ENCODE measurements at regions not wholly inside any gene's neighbourhood (a gene's known extent, or its start where the extent isn't known, plus 50 kb on each side); places are given as distances from the start of the nearest gene placed in this dataset.

DNA sequence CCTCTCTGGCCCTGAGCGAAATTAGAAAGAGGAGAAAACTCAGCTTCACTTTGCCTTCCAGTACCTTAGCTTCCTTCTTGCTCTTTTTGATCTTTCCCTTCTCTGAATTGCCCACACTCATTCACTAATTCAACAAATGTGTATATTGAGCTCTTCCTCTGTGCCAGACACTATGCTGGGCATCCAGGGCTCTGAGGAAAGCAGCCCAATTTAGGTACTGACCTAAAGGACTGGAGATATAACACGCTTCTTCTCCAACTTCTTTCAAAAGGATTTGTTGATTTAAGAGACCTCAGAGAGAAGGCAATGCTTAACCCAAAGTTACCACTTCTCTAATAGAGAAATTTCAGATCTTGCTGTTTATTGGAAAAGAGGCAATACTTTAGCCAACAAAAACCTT is 103.6 kb downstream of the TMPRSS5 start:
- Mint-ChIP-seq H3K27ac (no peak overlapping the region), H3K9me3 (peaks cover 5% of the 10 kb centered on the region), H3K4me1 (no peaks in the 10 kb centered on the region), H3K4me3 (no peak overlapping the region), H3K27me3 (peaks cover 18% of the 10 kb centered on the region), H3K36me3 (ENCODE audit: low read depth) (no peaks in the 10 kb centered on the region)
- ATAC-seq (no peak), DNase-seq (no peak)

DNA sequence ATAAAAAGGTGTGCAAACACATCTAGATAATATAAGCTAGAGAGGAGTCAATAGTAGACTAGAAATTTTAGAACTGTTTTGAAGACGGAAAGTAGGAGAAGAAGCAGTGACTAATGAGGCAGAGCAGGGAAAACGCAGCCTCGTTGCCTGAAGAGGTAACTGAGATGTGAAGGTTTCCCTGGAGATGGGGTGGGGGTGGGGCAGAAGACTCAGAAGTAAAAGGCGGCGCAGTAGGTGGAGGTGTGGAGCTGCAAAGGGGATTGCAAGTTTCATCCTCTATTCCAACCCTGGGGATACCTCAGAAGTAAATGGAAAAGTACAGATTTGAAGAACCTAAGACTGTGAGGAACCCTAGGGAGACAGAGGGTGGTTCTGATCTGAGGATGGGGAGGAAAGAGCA is 109.5 kb downstream of the TMPRSS5 start:
- peaks cover 8% of the 10 kb centered on the region for H3K4me1 Mint-ChIP-seq
- H3K27me3 Mint-ChIP-seq = peaks cover 34% of the 10 kb centered on the region
- no peak for ATAC-seq
- no peak overlapping the region for H3K27ac Mint-ChIP-seq
- DNase-seq = no peak
- H3K9me3 Mint-ChIP-seq = peaks cover 9% of the 10 kb centered on the region
- no peaks in the 10 kb centered on the region for H3K36me3 Mint-ChIP-seq (ENCODE audit: low read depth)
- H3K4me3 Mint-ChIP-seq = no peak overlapping the region

DNA sequence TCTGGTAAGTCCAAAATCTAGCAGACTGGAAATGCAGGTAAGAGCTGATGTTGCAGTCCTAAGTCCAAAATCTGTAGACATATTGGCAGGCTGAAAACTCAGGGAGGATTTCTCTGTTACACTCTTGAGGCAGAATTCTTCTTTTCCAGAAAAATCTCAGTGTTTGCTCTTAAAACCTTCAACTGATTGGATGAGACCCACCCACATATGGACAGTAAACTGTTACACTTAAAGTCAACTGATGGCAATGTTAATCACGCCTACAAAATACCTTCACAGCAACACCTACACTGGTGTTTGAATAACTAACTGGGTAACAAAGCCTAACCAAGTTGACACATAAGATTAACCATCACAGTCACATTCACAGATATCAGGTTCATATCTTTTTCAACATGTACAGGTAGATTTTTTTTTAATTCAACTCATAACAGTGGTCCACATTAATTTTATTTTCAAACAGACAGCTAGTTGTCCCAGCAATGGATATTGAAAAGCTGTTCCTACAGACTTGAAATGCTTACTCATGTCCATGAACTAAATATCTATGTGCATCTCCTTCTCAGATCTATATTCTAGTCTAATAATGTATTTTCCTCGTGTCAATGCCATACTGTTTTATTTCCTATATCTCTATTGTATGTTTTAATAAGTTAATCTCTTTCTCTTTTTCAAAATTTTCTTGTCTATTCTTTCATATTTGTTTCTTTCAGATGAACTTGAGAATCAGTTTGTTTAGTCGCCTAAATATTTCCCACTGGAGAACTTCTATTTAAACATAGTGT is 110.1 kb downstream of the TMPRSS5 start:
- H3K9me3 Mint-ChIP-seq = peaks cover 9% of the 10 kb centered on the region
- peaks cover 8% of the 10 kb centered on the region for H3K4me1 Mint-ChIP-seq
- H3K27me3 Mint-ChIP-seq = peaks cover 36% of the 10 kb centered on the region
- DNase-seq = no peak
- H3K27ac Mint-ChIP-seq = no peak overlapping the region
- no peak overlapping the region for H3K4me3 Mint-ChIP-seq
- H3K36me3 Mint-ChIP-seq (ENCODE audit: low read depth) = no peaks in the 10 kb centered on the region
- no peak for ATAC-seq

DNA sequence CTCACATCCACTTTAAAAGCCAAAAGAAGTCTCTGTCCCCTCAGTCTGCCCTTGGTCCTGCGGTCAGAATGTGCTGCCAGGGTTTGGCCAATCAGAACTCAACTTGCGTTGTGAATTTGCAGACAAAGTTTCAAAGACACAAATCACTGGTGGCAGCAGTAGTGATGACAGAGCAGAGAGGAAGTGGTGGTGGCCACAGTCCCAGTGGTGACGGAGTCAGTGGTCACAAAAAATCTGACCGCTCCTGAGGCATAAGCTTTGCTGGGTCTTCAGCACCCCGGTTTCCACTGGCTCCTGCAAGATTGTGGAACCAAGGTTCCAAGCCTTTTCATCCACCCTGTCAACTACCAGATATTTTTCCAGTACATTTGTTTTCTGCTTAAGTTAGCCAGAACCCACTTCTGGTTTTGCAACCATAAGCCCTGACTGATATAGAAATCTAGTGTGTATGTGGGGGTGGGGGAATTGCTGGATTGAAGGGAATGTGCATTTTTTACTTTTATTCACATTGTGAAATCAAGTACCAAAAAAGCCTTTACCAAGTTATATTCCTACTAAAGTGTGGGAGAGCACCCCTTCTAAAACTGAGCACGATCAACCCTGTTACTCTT is 112.3 kb downstream of the TMPRSS5 start:
- Mint-ChIP-seq H3K4me3 (no peak overlapping the region), H3K4me1 (peaks cover 8% of the 10 kb centered on the region), H3K27me3 (peaks cover 39% of the 10 kb centered on the region), H3K27ac (no peak overlapping the region), H3K36me3 (ENCODE audit: low read depth) (no peaks in the 10 kb centered on the region), H3K9me3 (peaks cover 9% of the 10 kb centered on the region)
- DNase-seq = peak; percentile 20
- ATAC-seq = peak; percentile 87

DNA sequence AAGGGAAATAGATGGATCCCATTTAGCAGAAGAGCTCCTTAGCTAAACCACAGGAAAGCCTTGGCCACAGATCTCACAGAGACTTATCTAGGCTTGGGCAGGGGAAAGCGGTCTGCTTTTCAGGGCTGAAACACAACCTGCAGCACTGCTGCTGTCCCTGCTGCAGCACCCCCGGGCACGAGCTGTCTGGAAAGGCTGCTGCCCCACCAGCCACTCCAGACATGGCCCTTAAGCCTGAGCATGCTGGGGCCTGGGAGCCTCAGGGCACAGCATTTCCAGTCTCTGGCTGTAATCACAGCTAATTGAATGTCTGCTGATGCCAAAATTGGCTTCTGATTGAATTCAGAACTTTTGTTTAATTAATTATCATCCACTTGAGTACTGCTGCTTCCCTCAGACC is 115.0 kb downstream of the TMPRSS5 start:
- Mint-ChIP-seq H3K4me1 (peaks cover 15% of the 10 kb centered on the region), H3K4me3 (no peak overlapping the region), H3K27me3 (peaks cover 25% of the 10 kb centered on the region), H3K27ac (no peak overlapping the region), H3K36me3 (ENCODE audit: low read depth) (no peaks in the 10 kb centered on the region), H3K9me3 (peaks cover 9% of the 10 kb centered on the region)
- ATAC-seq (no peak), DNase-seq (no peak)

DNA sequence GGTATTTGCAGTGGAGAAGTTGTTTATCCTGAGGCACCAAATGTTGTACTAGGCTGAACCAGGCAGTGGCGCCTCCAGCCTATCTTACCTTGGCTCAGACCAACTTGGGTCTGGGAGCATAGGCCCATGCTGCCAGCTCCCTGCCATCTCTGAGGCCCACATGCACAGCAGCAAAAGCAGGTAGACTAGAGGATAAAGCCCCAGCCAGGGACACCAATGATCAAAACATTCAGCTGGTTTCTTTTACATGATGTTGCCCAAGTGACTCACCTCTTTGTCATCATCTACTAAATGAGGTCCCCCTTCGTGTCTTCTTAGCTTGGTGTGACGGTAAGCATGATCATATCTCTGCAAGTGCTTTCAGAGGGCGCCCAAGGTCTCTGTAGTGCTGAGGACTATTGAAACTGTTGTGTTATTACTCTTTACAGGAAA is 112.1 kb upstream of the DRD2 start:
- no peaks in the 10 kb centered on the region for H3K36me3 Mint-ChIP-seq (ENCODE audit: low read depth)
- H3K9me3 Mint-ChIP-seq = no peaks in the 10 kb centered on the region
- ATAC-seq (peak; percentile 94), DNase-seq (no peak)
- H3K4me1 Mint-ChIP-seq = peaks cover 8% of the 10 kb centered on the region
- no peak overlapping the region for H3K27ac Mint-ChIP-seq
- peaks cover 6% of the 10 kb centered on the region for H3K27me3 Mint-ChIP-seq
- H3K4me3 Mint-ChIP-seq = no peak overlapping the region

DNA sequence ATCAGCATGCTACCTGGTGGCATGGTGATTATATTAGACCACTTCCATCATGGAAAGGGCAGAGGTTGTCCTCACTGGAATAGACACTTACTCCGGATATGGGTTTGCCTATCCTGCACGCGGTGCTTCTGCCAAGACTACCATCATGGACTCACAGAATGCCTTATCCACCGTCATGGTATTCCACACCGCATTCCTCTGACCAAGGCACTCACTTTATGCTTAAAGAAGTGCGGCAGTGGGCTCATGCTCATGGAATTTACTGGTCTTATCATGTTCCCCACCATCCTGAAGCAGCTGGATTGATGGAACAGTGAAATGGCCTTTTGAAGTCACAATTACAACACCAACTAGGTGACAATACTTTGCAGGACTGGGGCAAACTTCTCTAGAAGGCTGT is 109.2 kb upstream of the DRD2 start:
- peaks cover 8% of the 10 kb centered on the region for H3K4me1 Mint-ChIP-seq
- DNase-seq = no peak
- H3K27ac Mint-ChIP-seq = no peak overlapping the region
- no peak for ATAC-seq
- no peak overlapping the region for H3K4me3 Mint-ChIP-seq
- no peaks in the 10 kb centered on the region for H3K9me3 Mint-ChIP-seq
- no peaks in the 10 kb centered on the region for H3K27me3 Mint-ChIP-seq
- H3K36me3 Mint-ChIP-seq (ENCODE audit: low read depth) = no peaks in the 10 kb centered on the region

DNA sequence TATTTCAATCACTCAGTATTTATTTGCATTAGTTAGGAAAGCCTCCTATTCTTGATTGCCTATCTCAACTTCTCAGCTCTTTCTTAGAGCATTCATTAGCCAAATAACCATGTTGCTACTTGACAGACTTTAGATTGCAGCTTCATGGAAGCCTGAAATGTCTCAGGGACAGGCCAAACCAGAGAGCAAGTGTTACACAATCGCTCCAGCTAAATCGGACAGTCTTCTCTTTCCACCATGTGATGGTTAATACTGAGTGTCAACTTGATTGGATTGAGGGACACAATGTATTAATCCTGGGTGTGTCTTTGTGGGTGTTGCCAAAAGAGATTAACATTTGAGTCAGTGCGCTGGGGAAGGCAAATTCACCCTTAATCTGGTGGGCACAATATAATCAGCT is 106.5 kb upstream of the DRD2 start:
- Mint-ChIP-seq H3K9me3 (no peaks in the 10 kb centered on the region), H3K4me3 (no peak overlapping the region), H3K4me1 (no peaks in the 10 kb centered on the region), H3K36me3 (ENCODE audit: low read depth) (no peaks in the 10 kb centered on the region), H3K27me3 (peaks cover 2% of the 10 kb centered on the region), H3K27ac (no peak overlapping the region)
- no peak for DNase-seq
- ATAC-seq = no peak

DNA sequence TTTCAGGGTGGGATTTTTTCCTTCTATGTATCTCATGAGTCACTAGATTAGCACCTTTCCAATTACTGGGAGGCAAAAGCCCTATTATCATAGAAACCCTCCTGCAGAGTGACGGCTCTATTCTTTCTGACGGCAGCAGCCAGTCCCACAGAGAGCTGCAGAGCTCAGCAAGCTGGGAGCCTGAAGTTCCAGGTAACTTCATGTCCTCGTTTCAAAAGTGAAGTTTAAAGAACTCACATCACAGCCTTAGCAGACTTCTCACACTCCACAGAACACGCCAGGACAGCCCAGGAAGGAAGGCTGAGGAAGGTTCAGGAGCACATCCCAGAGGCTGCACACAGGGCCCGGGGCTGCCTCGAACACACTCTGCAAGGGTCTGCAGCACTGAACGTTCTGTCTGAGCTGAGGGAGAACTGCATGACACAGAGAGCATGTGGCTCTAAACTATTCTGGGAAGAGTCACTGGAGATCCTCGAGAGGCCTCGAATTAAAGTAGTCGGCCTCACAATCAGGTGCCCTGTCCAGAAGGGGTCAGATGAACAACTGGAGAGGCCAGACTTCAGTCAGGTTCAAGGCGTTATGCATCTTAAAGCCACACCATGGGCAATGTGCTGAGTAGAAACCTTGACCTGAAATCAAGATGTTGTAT is 104.2 kb upstream of the DRD2 start:
- no peaks in the 10 kb centered on the region for H3K36me3 Mint-ChIP-seq (ENCODE audit: low read depth)
- H3K27ac Mint-ChIP-seq = no peak overlapping the region
- H3K4me3 Mint-ChIP-seq = no peak overlapping the region
- ATAC-seq (no peak), DNase-seq (no peak)
- H3K9me3 Mint-ChIP-seq = no peaks in the 10 kb centered on the region
- H3K27me3 Mint-ChIP-seq = peaks cover 2% of the 10 kb centered on the region
- no peaks in the 10 kb centered on the region for H3K4me1 Mint-ChIP-seq

DNA sequence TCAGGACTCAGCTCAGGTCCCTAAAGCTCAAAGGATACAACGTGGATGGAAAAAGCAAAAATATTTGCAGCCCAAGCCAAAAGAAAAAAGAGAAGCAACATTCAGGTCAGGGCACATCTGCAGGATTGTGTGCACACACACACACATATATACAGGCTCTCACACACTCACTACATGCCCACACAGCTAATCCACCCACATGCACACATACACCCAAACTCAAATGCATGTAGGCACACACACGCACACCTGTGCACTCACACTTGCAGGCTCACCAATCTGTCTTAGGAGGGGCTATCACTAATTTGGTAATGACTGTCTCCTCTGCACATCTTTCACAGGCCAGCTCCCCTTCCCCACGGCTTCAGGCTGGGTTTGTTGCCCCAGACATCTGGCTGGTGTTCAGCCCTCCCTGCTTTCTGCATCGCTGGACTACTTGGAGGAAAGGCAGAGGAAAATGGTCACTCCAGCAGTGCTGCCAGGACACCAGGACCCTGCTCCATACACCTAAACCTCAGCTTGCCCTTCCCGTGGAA is 103.6 kb upstream of the DRD2 start:
- ATAC-seq (no peak), DNase-seq (no peak)
- Mint-ChIP-seq H3K27me3 (peaks cover 4% of the 10 kb centered on the region), H3K36me3 (ENCODE audit: low read depth) (no peaks in the 10 kb centered on the region), H3K4me1 (no peaks in the 10 kb centered on the region), H3K9me3 (no peaks in the 10 kb centered on the region), H3K27ac (no peak overlapping the region), H3K4me3 (no peak overlapping the region)

DNA sequence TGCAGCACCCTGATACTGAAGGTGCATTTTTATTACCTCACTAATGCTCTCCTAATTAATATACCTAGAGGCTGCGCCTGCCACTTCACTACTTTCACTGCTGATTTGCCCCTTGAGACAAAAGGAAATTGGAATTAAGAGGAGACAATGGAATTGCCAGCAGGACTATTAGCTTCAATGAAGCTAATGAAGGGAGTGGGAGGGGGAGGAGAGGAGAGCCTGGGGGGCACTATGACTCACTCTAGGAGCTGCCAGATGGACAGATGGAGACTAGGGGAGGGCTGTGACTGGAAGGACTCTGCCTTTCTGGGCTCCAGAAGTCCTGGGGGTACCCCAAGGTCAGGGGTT is 102.8 kb upstream of the DRD2 start:
- no peaks in the 10 kb centered on the region for H3K9me3 Mint-ChIP-seq
- peaks cover 5% of the 10 kb centered on the region for H3K27me3 Mint-ChIP-seq
- no peaks in the 10 kb centered on the region for H3K4me1 Mint-ChIP-seq
- ATAC-seq (no peak), DNase-seq (no peak)
- no peaks in the 10 kb centered on the region for H3K36me3 Mint-ChIP-seq (ENCODE audit: low read depth)
- H3K4me3 Mint-ChIP-seq = no peak overlapping the region
- H3K27ac Mint-ChIP-seq = no peak overlapping the region

DNA sequence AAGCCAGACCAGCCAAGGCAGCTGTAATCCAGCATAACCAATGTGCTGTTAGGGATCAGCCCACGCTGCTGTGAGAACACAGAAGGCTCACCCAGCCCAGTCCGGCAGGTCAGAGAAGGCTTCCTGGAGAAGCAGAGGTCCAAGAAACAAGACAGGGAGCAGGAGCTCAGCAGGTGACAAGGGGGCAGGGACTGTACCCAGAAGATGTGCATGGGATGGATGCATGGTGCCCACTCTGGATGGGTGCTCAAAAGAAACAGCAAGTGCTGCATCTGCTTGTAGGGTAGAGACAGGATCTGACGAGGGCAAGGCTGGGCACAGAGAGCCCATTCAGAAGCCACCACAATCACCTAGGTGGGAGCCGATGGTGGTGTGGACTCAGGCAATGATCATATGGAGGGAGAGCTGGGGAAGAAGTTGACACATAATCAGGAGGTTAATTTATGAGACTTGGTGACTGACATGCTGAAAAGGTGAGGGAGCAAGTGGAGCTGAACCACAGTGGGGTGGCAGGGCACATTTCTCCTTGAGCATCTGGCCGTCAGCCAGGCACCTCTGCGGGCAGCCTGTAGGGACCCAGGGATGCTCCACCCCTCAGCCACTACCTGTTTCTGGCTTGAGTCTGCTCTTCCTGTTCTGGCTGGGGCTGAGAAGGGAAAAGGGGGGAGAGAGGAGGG is 102.3 kb upstream of the DRD2 start:
- Mint-ChIP-seq H3K27me3 (peaks cover 5% of the 10 kb centered on the region), H3K27ac (no peak overlapping the region), H3K9me3 (no peaks in the 10 kb centered on the region), H3K36me3 (ENCODE audit: low read depth) (no peaks in the 10 kb centered on the region), H3K4me3 (no peak overlapping the region), H3K4me1 (no peaks in the 10 kb centered on the region)
- ATAC-seq = no peak
- DNase-seq = no peak

DNA sequence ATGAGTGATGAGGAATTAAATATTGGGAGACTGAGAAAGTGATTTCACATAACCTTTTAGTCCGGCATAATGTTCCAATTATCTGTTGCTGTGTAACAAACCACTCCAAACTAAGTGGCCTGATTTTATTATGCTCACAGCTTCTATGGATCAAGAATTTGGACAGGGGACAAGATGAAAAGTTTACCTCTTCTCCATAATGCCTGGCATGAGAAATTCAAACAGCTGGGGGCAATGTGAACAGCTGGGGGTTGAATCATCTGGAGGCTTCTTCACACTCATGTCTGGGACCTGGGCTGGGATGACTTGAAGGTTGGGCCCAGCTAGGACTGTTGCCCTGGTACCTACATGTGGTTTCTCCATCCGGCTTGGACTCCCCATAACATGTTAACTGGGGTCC is 99.4 kb upstream of the DRD2 start:
- H3K36me3 Mint-ChIP-seq (ENCODE audit: low read depth) = no peaks in the 10 kb centered on the region
- no peaks in the 10 kb centered on the region for H3K9me3 Mint-ChIP-seq
- no peak for ATAC-seq
- peaks cover 9% of the 10 kb centered on the region for H3K27me3 Mint-ChIP-seq
- no peak overlapping the region for H3K4me3 Mint-ChIP-seq
- no peak overlapping the region for H3K27ac Mint-ChIP-seq
- no peaks in the 10 kb centered on the region for H3K4me1 Mint-ChIP-seq
- DNase-seq = no peak

DNA sequence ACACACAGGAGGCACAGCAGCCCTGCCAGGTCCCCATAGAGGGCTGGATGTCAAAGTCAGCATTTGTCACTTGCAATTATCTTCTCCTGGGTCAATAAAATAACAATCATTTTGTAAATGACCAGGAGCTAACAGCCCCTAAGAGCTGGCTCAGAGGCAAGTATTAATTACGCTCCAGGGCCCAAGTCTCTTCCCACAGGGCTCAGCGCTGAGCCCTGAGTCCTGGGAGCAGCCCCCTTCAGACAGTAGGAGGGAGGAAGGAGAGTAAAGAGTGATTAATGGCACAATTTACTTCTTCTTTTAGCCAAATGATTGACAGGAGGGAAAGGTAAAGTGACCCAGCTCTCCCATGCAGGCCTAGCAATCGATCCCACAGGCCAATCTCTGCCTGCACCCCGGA is 99.0 kb upstream of the DRD2 start:
- Mint-ChIP-seq H3K27me3 (peaks cover 9% of the 10 kb centered on the region), H3K27ac (no peak overlapping the region), H3K4me3 (no peak overlapping the region), H3K36me3 (ENCODE audit: low read depth) (no peaks in the 10 kb centered on the region), H3K9me3 (no peaks in the 10 kb centered on the region), H3K4me1 (no peaks in the 10 kb centered on the region)
- no peak for DNase-seq
- ATAC-seq = no peak

Measured in activated naive CD8-positive, alpha-beta T cell treated with anti-CD3 and anti-CD28 coated beads, Interleukin-2, amount 50 U/mL, for 24 hours (primary cell).